ENCODE measurements at regions not wholly inside any gene's neighbourhood (a gene's known extent, or its start where the extent isn't known, plus 50 kb on each side); places are given as distances from the start of the nearest gene placed in this dataset.
"Not testable (repeated sequence)": the region's sequence is repeated elsewhere in the genome, so short reads cannot be mapped to it uniquely, and the experiment has no call there.

GRCh38 chr6:140271759-140272377 is 897.4 kb upstream of the CITED2 start:
- peak; percentile 72 for DNase-seq

- DNase-seq, result no peak
Measured at GRCh38 chr6:140269591-140270165, 895.2 kb upstream of the CITED2 start.

GRCh38 chr6:140264431-140264830 is 890.0 kb upstream of the CITED2 start:
- no peak for DNase-seq

GRCh38 chr6:140258302-140258701 is 883.9 kb upstream of the CITED2 start:
- not testable (repeated sequence) for DNase-seq

GRCh38 chr6:140256248-140256647 is 881.8 kb upstream of the CITED2 start:
- no peak for DNase-seq

GRCh38 chr6:140253096-140253495 is 878.6 kb upstream of the CITED2 start:
- no peak for DNase-seq

- DNase-seq, result no peak
Measured at GRCh38 chr6:140252099-140252498, 877.7 kb upstream of the CITED2 start.

- no peak for DNase-seq
Measured at GRCh38 chr6:140245296-140246040, 871.0 kb upstream of the CITED2 start.

- DNase-seq, result no peak
Measured at GRCh38 chr6:140237251-140237650, 862.8 kb upstream of the CITED2 start.

- DNase-seq, result no peak
Measured at GRCh38 chr6:140236732-140237131, 862.3 kb upstream of the CITED2 start.

- no peak for DNase-seq
Measured at GRCh38 chr6:140230282-140230681, 855.8 kb upstream of the CITED2 start.

- no peak for DNase-seq
Measured at GRCh38 chr6:140228491-140228890, 854.0 kb upstream of the CITED2 start.

GRCh38 chr6:140226637-140227036 is 852.2 kb upstream of the CITED2 start:
- DNase-seq, result no peak

- no peak for DNase-seq
Measured at GRCh38 chr6:140225701-140226436, 851.4 kb upstream of the CITED2 start.

GRCh38 chr6:140217283-140217682 is 842.8 kb upstream of the CITED2 start:
- DNase-seq, result no peak

- no peak for DNase-seq
Measured at GRCh38 chr6:140209775-140210174, 835.3 kb upstream of the CITED2 start.

- DNase-seq, result no peak
Measured at GRCh38 chr6:140208286-140208685, 833.8 kb upstream of the CITED2 start.

- no peak for DNase-seq
Measured at GRCh38 chr6:140205795-140206593, 831.5 kb upstream of the CITED2 start.

- no peak for DNase-seq
Measured at GRCh38 chr6:140204154-140204553, 829.7 kb upstream of the CITED2 start.

- no peak for DNase-seq
Measured at GRCh38 chr6:140203661-140204147, 829.3 kb upstream of the CITED2 start.

GRCh38 chr6:140202964-140203515 is 828.6 kb upstream of the CITED2 start:
- no peak for DNase-seq

- no peak for DNase-seq
Measured at GRCh38 chr6:140201787-140202458, 827.5 kb upstream of the CITED2 start.
